ENCODE measurements at regions not wholly inside any gene's neighbourhood (a gene's known extent, or its start where the extent isn't known, plus 50 kb on each side); places are given as distances from the start of the nearest gene placed in this dataset.

- TF ChIP-seq POLR2A (IDR thresholded peaks at IDR 0.05; ENCODE audit: low read depth, low read length) (no peak), SPI1 (IDR thresholded peaks at IDR 0.05; ENCODE audit: low read depth, low read length) (no peak), POLR2AphosphoS5 (IDR thresholded peaks at IDR 0.05; ENCODE audit: low read depth, low read length) (no peak)
These were observed 101.8 kb downstream of the BDH1 start for GRCh38 chr3:197454014-197454413.
